HepG2 (cell line): ENCODE measurements at regions not wholly inside any gene's neighbourhood (a gene's known extent, or its start where the extent isn't known, plus 50 kb on each side); places are given as distances from the start of the nearest gene placed in this dataset.

Experiments
- ATAC-seq: fragments of 200-7000 bp; cut with Tn5 transposase; 3 replicates; pipeline ENCODE4 v1.9.1; 2020; ENCODE audit warnings: mild to moderate bottlenecking, moderate library complexity
- BruUV-seq: library from RNA; stranded (reverse); fragments of 400-500 nt; replicated peaks from 2 replicates; lab custom pipeline; 2021; lab: Mats Ljungman, UMichigan
- CTCF ChIA-PET: fragments of 300-600 bp; formaldehyde crosslinking; extraction: SDS; loops from one replicate; lab custom pipeline; 2021; ENCODE audit warnings: low total read pairs, inconsistent platforms, low intra/inter-chr PET ratio; lab: Yijun Ruan, JAX
- POLR2A ChIA-PET: fragments of 350-600 bp; sonication (Branson Sonifier 250); formaldehyde crosslinking; loops from one replicate; lab custom pipeline; 2020; ENCODE audit warnings: antibody characterized with exemption, inconsistent platforms; lab: Yijun Ruan, JAX
- DNase-seq: peaks from one replicate; pipeline ENCODE4 v3.0.0-alpha.2; 2015; ENCODE audit warnings: low spot score
- FAIRE-seq: peaks from 3 replicates; lab custom pipeline; 2011; peaks lifted over from hg19 to GRCh38; lab: Jason Lieb, UNC
- H2AFZ ChIP-seq: one replicate; pipeline ENCODE4 v1.6.1; 2011; ENCODE audit warnings: low read length, inconsistent platforms
- H3K27ac ChIP-seq: fragments of 300-600 bp; 3 replicates; pipeline ENCODE4 v1.8.0; 2011; ENCODE audit warnings: mixed run types, mild to moderate bottlenecking, mixed read lengths, low read length, inconsistent platforms; ENCODE audit not compliant: insufficient read depth; ENCODE audit errors: extremely low read length
- H3K27me3 ChIP-seq, 2 experiments: fragments of 200-600 bp in 1 of 2; 2 replicates in 1 of 2; 3 replicates in 1 of 2; pipeline versions ENCODE4 v1.6.0 to v1.8.0; 2011; ENCODE audit warnings: low read length in 2 of 2, mild to moderate bottlenecking in 2 of 2, moderate library complexity in 2 of 2, inconsistent platforms in 1 of 2; ENCODE audit not compliant: insufficient read depth in 2 of 2, control insufficient read depth in 1 of 2
- H3K36me3 ChIP-seq, 2 experiments: fragments of 200-600 bp in 1 of 2; replicated peaks in 1 of 2; 2 replicates in 1 of 2; 3 replicates in 1 of 2; pipeline versions ENCODE4 v1.5.1 to v1.8.0; 2011; ENCODE audit warnings: low read length in 2 of 2, inconsistent platforms in 1 of 2; ENCODE audit not compliant: insufficient read depth in 2 of 2, control insufficient read depth in 1 of 2
- H3K4me1 ChIP-seq: 2 replicates; pipeline ENCODE4 v1.5.1; 2012; ENCODE audit warnings: low read length, inconsistent platforms; ENCODE audit not compliant: insufficient read depth
- H3K4me2 ChIP-seq: 2 replicates; pipeline ENCODE4 v1.6.0; 2011; ENCODE audit warnings: low read depth, low read length, inconsistent platforms
- H3K4me3 ChIP-seq, 3 experiments: fragments of 200-600 bp in 1 of 3; sonication (generic), shearing (Covaris generic) in 1 of 3; replicated peaks in 1 of 3; 2 replicates each; pipeline ENCODE4 v1.5.1; 2011 to 2016; ENCODE audit warnings: low read length in 3 of 3, inconsistent platforms in 2 of 3, low read depth in 2 of 3, mild to moderate bottlenecking in 2 of 3, control low read depth in 1 of 3, mixed read lengths in 1 of 3; ENCODE audit not compliant: insufficient read depth in 1 of 3
- H3K79me2 ChIP-seq: one replicate; pipeline ENCODE4 v1.6.1; 2011; ENCODE audit warnings: low read length, inconsistent platforms; ENCODE audit not compliant: insufficient read depth
- H3K9ac ChIP-seq: 2 replicates; pipeline ENCODE4 v1.6.0; 2011; ENCODE audit warnings: mild to moderate bottlenecking, low read depth, low read length, inconsistent platforms; ENCODE audit not compliant: insufficient read depth
- H3K9me3 ChIP-seq: 2 replicates; pipeline ENCODE4 v1.5.1; 2012; ENCODE audit warnings: mild to moderate bottlenecking, low read length
- H4K20me1 ChIP-seq: 2 replicates; pipeline ENCODE4 v1.6.0; 2011; ENCODE audit warnings: inconsistent platforms, mild to moderate bottlenecking, low read length, moderate library complexity; ENCODE audit not compliant: insufficient read depth
- ATF1 ChIP-seq: IDR thresholded peaks from 2 replicates; pipeline ENCODE4 v1.6.1; 2016; ENCODE audit warnings: mild to moderate bottlenecking, control low read depth
- HHEX ChIP-seq: IDR thresholded peaks from 2 replicates; pipeline ENCODE4 v1.6.1; 2016; ENCODE audit warnings: control low read depth
- JUND ChIP-seq: sonication (generic); formaldehyde crosslinking; IDR thresholded peaks from 2 replicates; pipeline ENCODE4 v1.8.0; 2022; ENCODE audit warnings: mild to moderate bottlenecking, missing genetic modification reagents
- PHF5A ChIP-seq: IDR thresholded peaks from one replicate; pipeline ENCODE4 v1.6.1; 2018; ENCODE audit warnings: low read depth, missing genetic modification reagents; ENCODE audit not compliant: unreplicated experiment
- RBM39 ChIP-seq: fragments of 200-400 bp; formaldehyde crosslinking; IDR thresholded peaks from one replicate; pipeline ENCODE4 v1.6.1; 2018; ENCODE audit warnings: antibody characterized with exemption, mild to moderate bottlenecking, low read depth, low read length; ENCODE audit not compliant: poor library complexity, severe bottlenecking
- REXO4 ChIP-seq: sonication (generic); formaldehyde crosslinking; IDR thresholded peaks from 2 replicates; pipeline ENCODE4 v1.8.0; 2022; ENCODE audit warnings: missing genetic modification reagents, mild to moderate bottlenecking, borderline replicate concordance
- RXRB ChIP-seq: IDR thresholded peaks from 2 replicates; pipeline ENCODE4 v1.6.1; 2016; ENCODE audit warnings: borderline replicate concordance, missing genetic modification reagents, missing compliant biosample characterization
- SETDB1 ChIP-seq: sonication (generic); formaldehyde crosslinking; IDR thresholded peaks from 2 replicates; pipeline ENCODE4 v1.5.1; 2020; ENCODE audit warnings: missing genetic modification reagents, mild to moderate bottlenecking, borderline replicate concordance
- SMAD9 ChIP-seq: sonication (generic); formaldehyde crosslinking; IDR thresholded peaks from 2 replicates; pipeline ENCODE4 v1.5.1; 2020; ENCODE audit warnings: mild to moderate bottlenecking, missing genetic modification reagents
- SPEN ChIP-seq: sonication (generic); formaldehyde crosslinking; IDR thresholded peaks from 2 replicates; pipeline ENCODE4 v1.5.1; 2020; ENCODE audit warnings: low read depth, mild to moderate bottlenecking, missing genetic modification reagents
- TAF1 ChIP-seq: sonication (generic); formaldehyde crosslinking; IDR thresholded peaks from 2 replicates; pipeline ENCODE4 v1.4.0; 2020; ENCODE audit warnings: missing genetic modification reagents
- TBX2 ChIP-seq: sonication (generic); formaldehyde crosslinking; IDR thresholded peaks from 2 replicates; pipeline ENCODE4 v1.5.0; 2020; ENCODE audit warnings: missing genetic modification reagents, mild to moderate bottlenecking, borderline replicate concordance
- ZBTB2 ChIP-seq: sonication (generic); formaldehyde crosslinking; IDR thresholded peaks from 2 replicates; pipeline ENCODE4 v1.8.0; 2022; ENCODE audit warnings: low read depth, missing genetic modification reagents
- ZBTB7B ChIP-seq: sonication (generic); formaldehyde crosslinking; IDR thresholded peaks from 2 replicates; pipeline ENCODE4 v1.4.0; 2020; ENCODE audit warnings: missing genetic modification reagents
- ZKSCAN8 ChIP-seq: IDR thresholded peaks from 2 replicates; pipeline ENCODE4 v1.6.1; 2016; ENCODE audit warnings: borderline replicate concordance, missing genetic modification reagents, missing compliant biosample characterization
- ZNF331 ChIP-seq: sonication (generic); formaldehyde crosslinking; IDR thresholded peaks from 2 replicates; pipeline ENCODE4 v1.4.0; 2020; ENCODE audit warnings: missing genetic modification reagents
- in situ Hi-C: cut with HindIII; loops from 2 replicates; pipeline ENCODE4 v1.10.0; 2017; ENCODE audit warnings: low pct_unique_long_range_greater_than_20kb; ENCODE audit not compliant: extremely low pct_ligation_motif_present
- intact Hi-C: fragments of 100-400 bp; cut with micrococcal nuclease; formaldehyde crosslinking; loops from one replicate; pipeline ENCODE4 v1.10.0; 2022; ENCODE audit not compliant: unreplicated experiment
- TF ChIP-seq, protein P1 (sequence below): sonication (generic); formaldehyde crosslinking; IDR thresholded peaks from 2 replicates; pipeline ENCODE4 v1.4.0; 2020; ENCODE audit warnings: missing genetic modification reagents, mild to moderate bottlenecking, borderline replicate concordance
- TF ChIP-seq, protein P2 (sequence below): sonication (generic); formaldehyde crosslinking; IDR thresholded peaks from 2 replicates; pipeline ENCODE4 v1.4.0; 2020; ENCODE audit warnings: missing genetic modification reagents, mild to moderate bottlenecking, borderline replicate concordance
- TF ChIP-seq, protein P3 (sequence below): IDR thresholded peaks from 2 replicates; pipeline ENCODE4 v1.6.1; 2018; ENCODE audit warnings: missing genetic modification reagents

- TF ChIP-seq, protein P1, sequence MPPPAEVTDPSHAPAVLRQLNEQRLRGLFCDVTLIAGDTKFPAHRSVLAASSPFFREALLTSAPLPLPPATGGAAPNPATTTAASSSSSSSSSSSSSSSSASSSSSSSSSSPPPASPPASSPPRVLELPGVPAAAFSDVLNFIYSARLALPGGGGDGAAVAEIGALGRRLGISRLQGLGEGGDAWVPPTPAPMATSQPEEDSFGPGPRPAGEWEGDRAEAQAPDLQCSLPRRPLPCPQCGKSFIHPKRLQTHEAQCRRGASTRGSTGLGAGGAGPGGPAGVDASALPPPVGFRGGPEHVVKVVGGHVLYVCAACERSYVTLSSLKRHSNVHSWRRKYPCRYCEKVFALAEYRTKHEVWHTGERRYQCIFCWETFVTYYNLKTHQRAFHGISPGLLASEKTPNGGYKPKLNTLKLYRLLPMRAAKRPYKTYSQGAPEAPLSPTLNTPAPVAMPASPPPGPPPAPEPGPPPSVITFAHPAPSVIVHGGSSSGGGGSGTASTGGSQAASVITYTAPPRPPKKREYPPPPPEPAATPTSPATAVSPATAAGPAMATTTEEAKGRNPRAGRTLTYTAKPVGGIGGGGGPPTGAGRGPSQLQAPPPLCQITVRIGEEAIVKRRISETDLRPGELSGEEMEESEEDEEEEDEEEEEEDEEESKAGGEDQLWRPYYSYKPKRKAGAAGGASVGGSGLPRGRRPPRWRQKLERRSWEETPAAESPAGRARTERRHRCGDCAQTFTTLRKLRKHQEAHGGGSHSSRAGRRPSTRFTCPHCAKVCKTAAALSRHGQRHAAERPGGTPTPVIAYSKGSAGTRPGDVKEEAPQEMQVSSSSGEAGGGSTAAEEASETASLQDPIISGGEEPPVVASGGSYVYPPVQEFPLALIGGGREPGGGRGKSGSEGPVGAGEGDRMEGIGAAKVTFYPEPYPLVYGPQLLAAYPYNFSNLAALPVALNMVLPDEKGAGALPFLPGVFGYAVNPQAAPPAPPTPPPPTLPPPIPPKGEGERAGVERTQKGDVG (CRISPR knock-in tag) = no peak
- TF ChIP-seq HHEX (no peak), RXRB (CRISPR knock-in tag) (no peak)
Measured at GRCh38 chr4:106767991-106768390, 268.1 kb downstream of the DKK2 start (continued).

- intact Hi-C loops (no loop called here), in situ Hi-C loops (no loop called here)
- Histone ChIP-seq H3K27ac (no peak overlapping the region), H3K4me3 (no peak overlapping the region), H2AFZ (no peak overlapping the region), H3K79me2 (no peaks in the 10 kb centered on the region), H3K27me3 (no peaks in the 10 kb centered on the region), H3K4me2 (no peak overlapping the region), H4K20me1 (no peaks in the 10 kb centered on the region), H3K9me3 (no peaks in the 10 kb centered on the region), H3K36me3 (no peaks in the 10 kb centered on the region), H3K4me1 (no peaks in the 10 kb centered on the region), H3K9ac (no peak overlapping the region)
- CTCF ChIA-PET = no interaction called here
- FAIRE-seq (no peak), DNase-seq (no peak), ATAC-seq (no peak)
- POLR2A ChIA-PET = no interaction called here
- no TSS peak for BruUV-seq
- no peak for TF ChIP-seq SMAD9 (CRISPR knock-in tag)
- TF ChIP-seq JUND = no peak
- TF ChIP-seq ZBTB2 (CRISPR knock-in tag) = no peak
- TF ChIP-seq ZKSCAN8 (CRISPR knock-in tag) = no peak
- TF ChIP-seq, protein P2, sequence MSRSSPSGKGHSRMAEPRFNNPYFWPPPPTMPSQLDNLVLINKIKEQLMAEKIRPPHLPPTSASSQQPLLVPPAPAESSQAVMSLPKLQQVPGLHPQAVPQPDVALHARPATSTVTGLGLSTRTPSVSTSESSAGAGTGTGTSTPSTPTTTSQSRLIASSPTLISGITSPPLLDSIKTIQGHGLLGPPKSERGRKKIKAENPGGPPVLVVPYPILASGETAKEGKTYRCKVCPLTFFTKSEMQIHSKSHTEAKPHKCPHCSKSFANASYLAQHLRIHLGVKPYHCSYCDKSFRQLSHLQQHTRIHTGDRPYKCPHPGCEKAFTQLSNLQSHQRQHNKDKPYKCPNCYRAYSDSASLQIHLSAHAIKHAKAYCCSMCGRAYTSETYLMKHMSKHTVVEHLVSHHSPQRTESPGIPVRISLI (CRISPR knock-in tag) = no peak
- no peak for TF ChIP-seq RBM39
- TF ChIP-seq PHF5A (CRISPR knock-in tag) = no peak
- no peak for TF ChIP-seq TBX2
- no peak for TF ChIP-seq TAF1 (CRISPR knock-in tag)
- TF ChIP-seq, protein P3, sequence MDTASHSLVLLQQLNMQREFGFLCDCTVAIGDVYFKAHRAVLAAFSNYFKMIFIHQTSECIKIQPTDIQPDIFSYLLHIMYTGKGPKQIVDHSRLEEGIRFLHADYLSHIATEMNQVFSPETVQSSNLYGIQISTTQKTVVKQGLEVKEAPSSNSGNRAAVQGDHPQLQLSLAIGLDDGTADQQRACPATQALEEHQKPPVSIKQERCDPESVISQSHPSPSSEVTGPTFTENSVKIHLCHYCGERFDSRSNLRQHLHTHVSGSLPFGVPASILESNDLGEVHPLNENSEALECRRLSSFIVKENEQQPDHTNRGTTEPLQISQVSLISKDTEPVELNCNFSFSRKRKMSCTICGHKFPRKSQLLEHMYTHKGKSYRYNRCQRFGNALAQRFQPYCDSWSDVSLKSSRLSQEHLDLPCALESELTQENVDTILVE (CRISPR knock-in tag) = no peak
- no peak for TF ChIP-seq REXO4 (CRISPR knock-in tag)
- no peak for TF ChIP-seq SPEN (CRISPR knock-in tag)
- no peak for TF ChIP-seq ZNF331 (CRISPR knock-in tag)
- TF ChIP-seq ATF1 = no peak
- TF ChIP-seq SETDB1 (CRISPR knock-in tag) = no peak
- no peak for TF ChIP-seq ZBTB7B
Measured at GRCh38 chr4:106766519-106766918, 269.6 kb downstream of the DKK2 start.
